HG03175 (cell line): ENCODE measurements at regions not wholly inside any gene's neighbourhood (a gene's known extent, or its start where the extent isn't known, plus 50 kb on each side); places are given as distances from the start of the nearest gene placed in this dataset.
"Not testable (repeated sequence)": the region's sequence is repeated elsewhere in the genome, so short reads cannot be mapped to it uniquely, and the experiment has no call there.

Source experiments
- ATAC-seq: cut with Tn5 transposase; IDR thresholded peaks from one replicate; pipeline ENCODE4 v1.9.1; 2021; ENCODE audit warnings: mild to moderate bottlenecking, moderate library complexity; ENCODE audit not compliant: unreplicated experiment

DNA sequence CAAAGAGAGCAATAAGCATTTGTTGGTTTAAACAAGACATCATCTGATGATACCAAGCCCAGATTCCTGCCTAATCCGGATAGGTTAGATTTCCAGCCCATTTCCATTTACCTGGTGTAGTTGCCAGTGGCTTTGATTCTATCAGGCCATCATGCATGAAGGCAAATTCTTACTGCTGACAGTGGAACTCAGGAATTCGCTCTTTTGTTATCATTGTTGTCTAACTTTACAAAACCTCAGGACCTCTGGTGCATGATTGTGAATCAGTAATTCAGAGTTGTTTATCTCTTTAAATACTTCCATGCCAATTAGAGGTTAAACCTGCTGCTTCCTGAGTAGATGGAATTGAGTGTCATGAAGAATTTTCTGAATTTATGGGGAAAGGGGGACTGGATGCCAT, 76.5 kb downstream of the C9orf152 start:
- no peak for ATAC-seq

DNA sequence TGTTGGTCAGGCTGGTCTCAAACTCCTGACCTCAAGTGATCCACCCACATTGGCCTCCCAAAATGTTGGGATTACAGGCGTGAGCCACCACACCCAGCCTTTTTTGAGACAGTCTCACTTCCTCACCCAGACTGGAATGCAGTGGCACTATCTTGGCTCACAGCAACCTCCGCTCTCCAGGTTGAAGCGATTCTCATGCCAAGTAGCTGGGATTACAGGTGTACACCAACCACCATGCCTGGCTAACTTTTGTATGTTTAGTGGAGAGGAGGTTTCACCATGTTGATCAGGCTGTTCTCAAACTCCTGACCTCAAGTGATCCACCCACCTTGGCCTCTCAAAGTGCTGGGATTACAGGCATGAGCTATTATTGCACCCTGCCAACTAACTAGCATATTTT, 75.4 kb downstream of the C9orf152 start:
- not testable (repeated sequence) for ATAC-seq

DNA sequence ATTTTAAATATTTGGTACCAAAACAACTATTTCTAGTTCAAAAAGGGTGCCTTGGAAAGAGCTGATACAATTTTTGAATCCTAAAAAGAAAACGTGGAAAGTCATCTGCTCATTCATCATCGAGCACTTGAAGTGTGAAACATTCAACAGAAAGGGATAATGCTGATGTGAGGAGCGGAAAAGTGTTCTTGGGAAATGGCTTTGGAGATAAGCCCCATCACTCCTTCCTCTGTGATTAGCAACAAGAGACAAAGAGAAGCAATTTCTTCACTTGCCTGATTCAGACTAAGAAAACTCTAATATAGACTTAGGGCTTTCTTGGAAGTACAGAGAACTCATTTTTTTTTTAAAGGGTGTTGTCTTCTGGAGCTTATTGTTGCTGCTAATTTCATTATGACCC, 74.9 kb downstream of the C9orf152 start:
- ATAC-seq, result no peak

DNA sequence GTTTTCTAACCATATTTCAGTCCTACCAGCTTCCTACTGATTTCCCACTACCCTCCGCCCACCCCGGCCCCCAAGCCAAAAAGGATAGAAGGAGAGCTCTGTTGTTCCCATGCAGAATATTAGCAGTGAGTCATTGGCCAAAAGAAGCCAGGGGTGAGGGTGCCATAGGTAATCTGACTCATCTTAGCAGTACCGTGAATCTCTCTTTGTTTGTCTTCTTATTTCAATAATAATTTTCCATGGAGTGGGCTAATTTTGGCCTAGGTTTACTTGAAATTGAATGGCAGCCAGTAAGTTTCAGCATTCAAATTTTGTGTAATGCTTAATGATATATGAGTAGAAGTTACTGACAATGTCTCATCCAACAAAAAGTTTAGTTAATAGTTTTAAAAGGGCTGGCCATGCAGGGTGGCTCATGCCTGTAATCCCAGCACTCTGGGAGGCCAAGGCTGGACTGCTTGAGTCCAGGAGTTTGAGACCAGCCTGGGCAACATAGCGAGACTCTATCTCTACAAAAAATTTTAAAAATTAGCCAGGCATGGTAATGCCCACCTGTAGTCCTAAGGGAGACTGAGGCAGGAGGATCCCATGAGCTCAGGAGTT, 74.2 kb downstream of the C9orf152 start:
- no peak for ATAC-seq

DNA sequence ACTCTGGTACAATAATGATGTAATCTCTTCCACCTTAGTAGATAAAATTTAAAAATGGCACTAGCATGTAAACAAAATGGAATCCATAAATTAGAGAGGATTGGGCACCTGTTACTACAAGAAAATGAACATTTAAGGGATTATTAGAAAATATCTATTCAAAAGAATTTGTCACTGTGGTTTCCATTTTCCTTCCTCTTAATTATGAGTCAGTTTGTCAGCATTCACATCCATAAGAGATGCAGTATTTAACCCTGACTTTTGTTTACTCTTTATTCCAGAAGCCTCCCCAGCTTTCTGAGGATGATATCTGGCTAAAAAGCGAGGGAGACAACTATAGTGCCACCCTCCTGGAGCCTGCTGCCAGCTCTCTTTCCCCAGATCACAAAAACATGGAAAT, 72.1 kb downstream of the C9orf152 start:
- no peak for ATAC-seq

DNA sequence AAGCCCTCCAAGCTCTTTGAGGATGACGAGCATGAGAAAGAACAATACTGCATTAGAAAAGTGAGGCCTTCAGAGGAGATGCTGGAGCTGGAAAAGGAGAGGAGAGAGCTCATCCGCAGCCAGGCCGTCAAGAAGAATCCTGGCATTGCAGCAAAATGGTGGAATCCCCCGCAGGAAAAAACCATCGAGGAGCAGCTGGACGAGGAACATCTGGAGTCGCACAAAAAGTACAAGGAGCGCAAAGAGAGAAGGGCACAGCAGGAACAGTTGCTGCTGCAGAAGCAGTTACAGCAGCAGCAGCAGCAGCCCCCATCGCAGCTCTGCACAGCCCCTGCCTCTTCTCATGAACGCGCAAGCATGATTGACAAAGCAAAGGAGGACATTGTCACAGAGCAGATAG, 71.2 kb downstream of the C9orf152 start:
- ATAC-seq, result no peak

DNA sequence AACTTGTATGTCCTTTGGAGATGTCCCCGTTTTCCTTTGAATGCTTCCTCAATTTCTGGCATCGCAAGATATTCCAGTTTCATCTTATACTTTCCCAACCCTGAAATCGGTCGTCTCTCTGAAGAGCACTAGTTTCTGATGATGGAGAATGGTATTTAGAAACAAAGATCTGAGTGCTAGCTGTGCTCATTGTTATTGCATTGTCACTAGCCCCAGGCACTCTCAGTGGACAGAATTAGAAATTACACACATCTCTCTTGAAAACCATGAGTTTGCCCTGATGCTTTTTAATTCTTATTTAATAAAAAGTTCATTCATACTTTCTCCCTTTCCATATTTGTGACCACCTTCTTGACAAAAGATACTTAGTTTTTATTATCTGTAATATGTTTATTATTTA, 67.7 kb downstream of the C9orf152 start:
- no peak for ATAC-seq

DNA sequence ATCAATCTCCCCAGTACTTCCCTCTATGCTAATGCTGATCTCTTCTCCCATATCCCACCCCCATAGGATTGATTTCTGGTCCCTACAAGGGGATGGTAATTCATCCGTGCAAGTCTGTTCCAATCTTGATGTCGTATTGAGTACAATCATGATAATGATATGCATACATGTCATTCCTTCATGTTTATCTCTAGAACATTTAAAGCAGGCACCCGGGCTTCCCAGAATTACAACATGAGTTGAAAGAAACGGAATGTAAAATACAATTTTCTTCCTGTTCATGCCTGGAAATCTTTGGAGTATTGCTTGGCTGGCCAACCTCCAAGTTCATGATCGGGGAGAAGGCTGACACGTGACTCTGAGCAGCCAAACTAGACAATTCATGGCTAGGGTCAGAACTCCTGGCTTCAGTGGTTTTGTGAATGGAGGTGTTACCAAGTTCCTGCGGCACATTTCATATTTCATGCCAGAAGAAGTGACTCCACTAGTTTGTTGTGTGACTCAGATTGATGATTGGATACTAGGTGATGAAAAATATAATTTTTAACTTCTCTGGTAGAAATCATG, 66.6 kb downstream of the C9orf152 start:
- no peak for ATAC-seq

DNA sequence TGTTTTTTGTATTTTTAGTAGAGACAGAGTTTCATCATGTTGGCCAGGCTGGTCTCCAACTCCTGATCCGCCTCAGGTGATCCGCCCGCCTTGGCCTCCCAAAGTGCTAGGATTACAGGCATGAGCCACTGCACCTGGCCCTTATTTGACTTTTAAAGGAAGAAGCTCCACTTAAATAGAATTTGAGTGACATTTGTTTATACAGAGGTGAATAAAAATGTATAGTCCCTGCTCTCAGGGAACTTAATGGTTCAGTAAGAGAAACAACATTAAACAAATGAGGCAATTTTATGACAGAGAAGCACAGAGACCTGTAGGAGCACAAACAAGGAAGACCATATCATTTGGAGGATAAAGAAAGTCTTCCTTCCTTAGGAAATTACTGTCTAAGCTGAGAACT, 65.7 kb downstream of the C9orf152 start:
- no peak for ATAC-seq

DNA sequence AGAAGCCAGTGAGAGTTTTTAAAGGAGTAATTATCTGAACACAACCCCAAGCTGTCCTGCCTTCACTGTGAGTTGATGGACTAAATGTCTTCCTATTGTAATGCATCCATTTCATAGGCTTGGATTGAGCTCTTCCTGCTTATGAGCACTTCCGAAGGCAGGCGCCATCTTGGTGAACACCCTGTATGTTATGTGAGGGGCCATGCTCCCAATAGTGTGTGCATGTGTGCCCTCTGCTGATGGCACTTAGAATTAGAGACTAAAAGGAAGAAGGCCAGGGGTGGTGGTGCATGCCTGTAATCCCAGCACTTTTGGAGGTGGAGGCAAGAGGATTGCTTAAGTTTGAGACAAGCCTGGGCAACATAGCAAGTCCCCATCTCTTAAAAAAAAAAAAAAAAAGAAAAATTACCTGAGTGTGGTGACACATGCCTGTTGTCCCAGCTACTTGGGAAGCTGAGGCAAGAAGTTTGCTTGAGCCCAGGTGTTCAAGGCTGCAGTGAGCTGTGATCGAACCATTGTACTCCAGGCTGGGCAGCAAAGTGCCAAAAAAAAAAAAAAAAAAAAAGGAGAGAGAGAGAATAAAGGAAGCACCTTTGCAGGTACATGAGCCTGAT, 65.0 kb downstream of the C9orf152 start:
- ATAC-seq, result peak; percentile 20

DNA sequence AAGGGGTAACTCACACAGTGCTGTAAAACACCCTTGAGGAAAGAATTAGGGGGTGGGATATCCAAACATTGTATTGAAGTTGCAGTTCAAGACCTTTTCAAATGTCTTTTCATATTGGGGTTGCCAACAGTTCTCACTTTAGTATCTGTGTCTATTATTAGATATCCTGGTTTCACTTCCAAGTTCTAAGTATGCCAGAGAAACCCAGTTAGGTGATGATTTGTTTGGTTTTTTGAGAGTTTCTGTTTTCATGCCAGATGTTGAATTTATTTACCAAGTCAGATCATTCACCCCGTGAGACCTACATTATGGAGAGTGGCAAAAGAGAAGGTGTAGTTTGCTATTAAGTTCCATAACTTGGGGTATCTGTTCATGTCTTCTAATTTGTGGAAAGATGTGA, 64.5 kb downstream of the C9orf152 start:
- ATAC-seq, result peak; percentile 57

DNA sequence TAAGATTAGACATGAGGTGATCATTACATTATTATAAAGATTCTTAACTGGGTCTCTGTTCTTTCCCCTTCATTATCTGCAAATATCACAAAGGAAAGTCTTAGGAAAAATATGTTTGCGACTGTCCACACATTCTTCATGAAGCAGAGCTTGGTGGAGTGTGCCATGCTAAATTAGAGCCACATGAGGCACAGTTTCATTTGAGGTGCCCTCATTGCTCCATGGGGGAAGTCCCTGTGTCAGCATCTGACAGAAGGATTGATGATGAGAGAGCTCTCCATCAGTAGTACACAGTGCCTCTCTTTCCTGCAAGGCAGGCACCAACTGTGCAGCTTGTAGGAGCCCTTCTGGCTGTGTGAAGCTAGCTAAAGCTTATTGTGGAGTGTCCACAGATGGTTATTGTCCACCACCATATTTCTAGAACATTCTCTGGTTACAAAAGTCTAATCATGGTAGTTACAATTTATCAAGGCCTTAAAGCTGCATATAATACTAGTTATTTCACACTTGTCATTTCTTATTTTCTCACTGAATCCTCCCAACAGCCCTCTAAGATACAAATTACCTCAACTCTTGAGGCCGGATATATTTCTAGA, 63.9 kb downstream of the C9orf152 start:
- peak; percentile 67 for ATAC-seq

DNA sequence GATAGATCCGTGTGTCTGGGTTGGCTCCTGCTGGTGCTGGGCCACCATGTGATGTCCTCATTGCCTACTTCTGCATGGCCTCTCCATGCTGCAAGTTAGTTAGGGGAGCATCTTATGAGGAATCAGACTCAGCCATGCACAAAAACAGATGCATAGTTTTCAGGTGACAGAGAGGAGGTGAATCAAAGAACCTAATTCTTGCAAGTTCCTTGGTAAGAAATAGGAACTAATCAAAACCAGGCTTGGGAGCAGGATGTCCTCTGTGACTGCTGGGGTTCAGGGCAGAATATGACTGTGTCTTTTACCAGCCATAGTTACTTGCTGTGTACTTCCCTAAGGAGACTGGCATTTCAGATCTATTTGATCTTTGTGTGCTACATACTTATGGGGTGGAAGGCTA, 61.6 kb downstream of the C9orf152 start:
- ATAC-seq, result no peak

DNA sequence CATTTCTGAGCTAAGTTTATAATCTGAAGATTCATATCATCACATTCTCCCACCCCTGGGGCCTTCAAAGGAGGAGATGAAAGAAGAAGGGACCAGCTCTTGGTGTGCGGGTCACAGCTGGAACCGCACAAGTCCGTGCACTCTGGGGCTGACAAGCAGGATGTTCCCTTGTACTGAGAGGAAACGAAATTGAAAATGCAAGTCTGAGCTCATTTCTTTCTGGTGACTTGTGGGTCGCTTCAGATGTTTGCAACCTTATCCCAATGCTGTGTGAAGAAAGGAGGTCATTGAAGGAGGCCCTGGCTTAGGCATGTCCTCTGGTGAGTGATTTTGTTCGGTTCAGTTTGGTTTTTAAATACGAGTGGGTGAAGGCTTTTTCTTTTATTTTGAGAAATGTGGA, 59.6 kb downstream of the C9orf152 start:
- ATAC-seq, result peak; percentile 67

DNA sequence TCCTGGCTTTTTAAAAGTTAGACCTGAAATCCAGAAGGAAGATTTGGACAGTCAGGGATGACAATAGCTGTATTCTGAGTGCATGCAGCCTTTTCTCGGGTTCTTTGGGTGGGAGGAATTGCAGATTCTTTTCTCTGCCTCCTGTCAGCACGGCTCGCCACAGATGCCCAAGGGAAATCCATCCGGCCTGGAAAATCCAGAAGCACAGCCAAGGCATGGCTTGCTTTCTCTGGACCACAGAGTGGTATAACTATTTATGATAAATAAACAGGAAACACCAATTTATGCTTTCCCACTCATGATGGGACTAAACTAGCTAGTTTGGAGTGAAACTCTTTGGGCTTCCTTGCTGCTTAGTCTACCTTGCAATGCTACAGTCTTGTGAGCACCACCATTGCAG, 59.1 kb downstream of the C9orf152 start:
- no peak for ATAC-seq
